HG02943 (cell line): ENCODE measurements at regions not wholly inside any gene's neighbourhood (a gene's known extent, or its start where the extent isn't known, plus 50 kb on each side); places are given as distances from the start of the nearest gene placed in this dataset.
A peak's percentile ranks its signal among the peaks of the same experiment; 100 is the strongest.

Source experiments
- ATAC-seq: cut with Tn5 transposase; IDR thresholded peaks from one replicate; pipeline ENCODE4 v1.9.1; 2021; ENCODE audit warnings: mild to moderate bottlenecking, low read depth, moderate library complexity; ENCODE audit not compliant: unreplicated experiment

DNA sequence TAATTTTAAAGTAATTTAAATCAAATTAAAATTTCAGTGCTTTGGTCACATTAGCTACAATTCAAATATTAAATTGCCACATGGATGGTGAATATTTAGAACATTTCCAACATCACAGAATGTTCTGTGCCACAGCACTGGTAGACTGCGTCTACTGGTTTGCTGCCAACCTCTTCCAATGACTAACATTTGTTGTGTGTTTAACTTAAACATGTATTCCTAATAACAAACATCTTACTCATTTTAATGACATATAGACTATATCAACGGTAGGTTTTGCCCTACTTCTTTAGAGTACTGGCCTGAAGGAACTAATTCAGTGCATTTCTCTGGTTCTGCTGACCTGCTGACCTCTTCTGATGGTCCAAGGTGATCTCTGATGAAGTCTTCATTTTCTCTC is 157.6 kb downstream of the DCK start:
- no peak for ATAC-seq

DNA sequence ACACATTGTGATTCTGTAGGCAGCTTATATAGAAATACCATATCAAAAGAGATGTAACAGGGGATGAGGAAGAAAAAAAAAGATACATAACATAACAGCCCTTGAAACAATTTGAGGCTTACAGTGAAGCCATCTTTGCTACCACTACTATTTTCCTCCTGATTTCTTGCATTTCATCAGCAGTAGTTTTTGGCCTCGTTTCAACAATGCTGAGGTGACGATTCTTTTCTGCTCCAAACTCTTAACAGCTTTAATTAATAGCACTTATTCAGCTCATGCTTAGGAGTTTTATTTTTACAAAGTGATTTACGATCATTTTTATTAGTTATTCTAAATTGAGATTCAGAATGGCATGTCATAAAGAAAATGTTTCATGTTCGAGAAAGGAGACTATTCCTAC is 163.2 kb downstream of the DCK start:
- no peak for ATAC-seq

DNA sequence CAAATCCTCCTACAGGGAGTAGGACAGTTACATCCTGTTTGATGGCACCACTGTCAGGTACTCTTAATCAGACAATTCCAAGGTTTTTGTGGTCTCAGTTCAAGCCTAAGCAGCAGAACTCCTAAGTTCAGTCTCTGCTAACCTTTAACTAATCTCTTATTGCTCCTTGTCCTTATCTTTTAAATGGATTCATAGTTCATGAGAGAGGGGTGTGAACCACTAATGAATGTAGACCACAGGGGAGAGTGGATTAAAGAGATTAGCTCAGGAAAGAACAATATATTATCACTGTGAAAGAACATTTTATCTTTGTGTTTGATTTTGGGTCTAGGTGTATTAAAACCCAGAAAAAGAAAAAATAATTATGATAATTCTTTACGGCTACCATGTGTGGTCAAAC is 168.9 kb downstream of the DCK start:
- ATAC-seq: no peak

DNA sequence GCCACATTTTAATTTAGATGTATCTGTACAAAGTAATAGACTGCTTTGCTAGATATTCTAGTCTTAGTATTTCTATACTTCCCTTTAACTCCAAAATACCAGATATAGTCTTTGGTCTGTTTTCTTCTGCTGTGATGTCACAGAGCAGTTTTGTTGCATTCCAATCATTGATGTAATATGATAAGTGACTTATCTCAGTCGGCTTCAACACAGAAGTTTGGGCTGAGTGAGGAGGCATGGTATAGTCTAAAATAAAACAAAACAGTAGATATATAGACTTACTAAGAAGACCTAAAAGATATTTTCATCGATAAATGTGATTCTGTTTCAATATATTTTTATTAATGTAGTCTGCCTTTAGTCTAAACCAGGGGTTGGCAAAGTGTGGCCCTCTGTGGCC is 169.9 kb downstream of the DCK start:
- ATAC-seq: no peak

DNA sequence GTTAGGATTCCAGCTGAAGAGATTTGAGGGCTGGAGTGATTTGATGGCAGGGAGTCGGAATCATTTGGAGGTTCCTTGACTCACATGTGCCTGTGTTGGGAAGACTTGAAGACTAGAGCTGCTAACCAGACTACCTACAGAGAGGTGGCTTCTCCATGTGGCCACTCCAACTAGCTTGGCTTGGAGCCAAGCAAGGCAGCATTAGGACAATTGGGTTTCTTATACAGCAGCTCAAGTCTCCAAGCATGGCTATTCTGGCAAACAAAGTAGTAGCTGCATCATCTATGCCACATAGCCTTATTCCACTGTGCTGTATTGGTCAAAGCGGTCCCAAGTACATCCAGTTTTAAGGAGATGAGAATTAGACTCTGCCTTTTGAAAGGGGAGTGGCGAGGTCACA is 171.7 kb upstream of the SLC4A4 start:
- no peak for ATAC-seq

DNA sequence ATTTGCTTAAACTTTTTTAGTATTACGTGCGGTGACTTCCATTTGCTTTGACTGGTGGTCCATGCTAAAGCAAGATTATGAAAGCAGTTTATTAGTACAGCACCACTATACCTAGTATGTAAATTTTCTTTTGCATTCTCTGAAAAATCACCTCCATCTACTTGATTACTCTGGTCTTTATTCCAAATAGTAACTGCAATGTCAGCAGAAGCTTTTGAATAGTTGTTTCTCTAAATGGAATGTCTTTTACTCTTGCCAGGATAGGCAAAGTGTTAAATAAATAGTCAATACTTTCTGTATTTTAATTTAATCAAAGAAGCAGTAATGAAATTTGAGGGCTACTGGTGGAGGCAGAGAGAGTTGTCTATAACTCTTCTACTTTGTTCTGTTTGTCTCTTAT is 167.2 kb upstream of the SLC4A4 start:
- no peak for ATAC-seq

DNA sequence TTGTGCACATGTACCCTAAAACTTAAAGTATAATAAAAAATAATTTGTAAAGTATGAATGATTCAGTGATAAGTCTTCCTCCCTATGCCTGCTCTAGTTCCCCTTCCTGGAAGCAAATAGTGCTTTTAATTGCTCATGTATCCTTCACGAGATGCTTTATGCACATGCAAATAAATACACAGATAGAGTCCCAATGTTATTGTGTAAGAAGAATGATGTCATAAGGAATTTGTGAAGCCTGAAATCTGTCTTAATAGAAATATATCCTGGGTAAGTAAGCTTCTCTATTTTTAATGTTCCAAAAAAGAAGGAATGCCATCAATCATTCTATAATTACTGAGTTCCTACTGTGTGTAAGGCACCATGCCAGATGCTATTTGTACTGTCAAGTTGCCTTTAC is 157.5 kb upstream of the SLC4A4 start:
- ATAC-seq: no peak

DNA sequence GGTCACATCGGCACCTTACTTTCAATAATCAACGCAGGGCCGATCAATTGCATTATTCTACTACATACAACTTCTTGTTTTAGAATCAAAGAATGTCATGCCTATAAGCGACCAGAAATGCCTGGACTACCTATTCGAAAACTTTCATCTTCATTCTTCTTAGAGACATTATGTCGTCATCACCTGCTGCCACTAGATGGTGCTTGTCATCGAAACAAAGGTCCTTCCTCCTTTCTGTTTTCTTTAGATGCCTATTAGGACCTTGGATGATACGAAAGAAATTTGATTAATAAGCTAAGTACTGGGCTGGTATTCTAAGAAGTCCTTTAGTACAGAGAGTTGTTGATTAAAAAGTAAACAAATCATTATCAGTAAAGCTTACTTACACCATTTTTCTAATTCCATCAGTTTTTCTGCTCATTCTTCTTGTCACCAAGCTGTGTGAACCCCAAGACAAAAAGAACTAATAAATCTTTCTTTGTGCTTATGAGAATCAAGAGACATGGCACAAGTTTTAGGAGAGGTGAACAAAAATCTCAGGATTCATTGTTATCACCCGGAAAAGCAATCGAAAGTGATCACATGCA is 154.5 kb upstream of the SLC4A4 start:
- peak; percentile 44 for ATAC-seq

DNA sequence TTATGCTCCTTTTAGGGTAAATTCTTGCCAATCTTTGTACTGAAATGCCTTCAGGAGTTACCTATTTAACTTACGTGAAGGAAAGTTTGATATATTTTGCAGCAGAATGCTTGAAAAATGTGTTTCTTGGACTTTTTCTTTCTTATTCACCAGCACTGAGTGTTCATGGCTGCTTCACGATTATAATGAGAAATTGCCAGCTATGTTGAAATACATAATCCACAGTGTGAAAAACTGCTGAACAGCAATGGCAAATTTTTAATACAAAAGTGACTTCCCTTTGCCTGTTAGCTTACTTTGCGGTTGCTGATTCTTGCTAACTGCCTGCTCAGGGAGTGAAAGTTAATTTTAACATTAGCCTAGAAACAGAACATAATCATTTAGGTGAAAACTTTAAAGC is 153.8 kb upstream of the SLC4A4 start:
- no peak for ATAC-seq

DNA sequence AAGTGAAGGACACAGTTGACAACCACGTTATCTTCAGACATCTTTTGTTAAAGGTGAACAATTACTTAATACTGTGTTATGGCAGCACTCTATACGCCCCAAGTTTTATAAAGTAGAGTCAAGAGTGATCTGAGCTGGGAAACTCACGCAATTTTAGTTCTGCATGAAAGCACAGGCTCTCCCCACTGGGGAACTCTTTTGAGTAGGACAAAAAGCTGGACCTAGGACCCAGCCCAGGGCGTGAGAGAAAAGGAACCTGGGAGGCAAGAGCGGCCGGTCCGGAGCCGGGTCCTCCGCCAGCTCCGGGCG is 152.6 kb upstream of the SLC4A4 start:
- ATAC-seq: no peak

DNA sequence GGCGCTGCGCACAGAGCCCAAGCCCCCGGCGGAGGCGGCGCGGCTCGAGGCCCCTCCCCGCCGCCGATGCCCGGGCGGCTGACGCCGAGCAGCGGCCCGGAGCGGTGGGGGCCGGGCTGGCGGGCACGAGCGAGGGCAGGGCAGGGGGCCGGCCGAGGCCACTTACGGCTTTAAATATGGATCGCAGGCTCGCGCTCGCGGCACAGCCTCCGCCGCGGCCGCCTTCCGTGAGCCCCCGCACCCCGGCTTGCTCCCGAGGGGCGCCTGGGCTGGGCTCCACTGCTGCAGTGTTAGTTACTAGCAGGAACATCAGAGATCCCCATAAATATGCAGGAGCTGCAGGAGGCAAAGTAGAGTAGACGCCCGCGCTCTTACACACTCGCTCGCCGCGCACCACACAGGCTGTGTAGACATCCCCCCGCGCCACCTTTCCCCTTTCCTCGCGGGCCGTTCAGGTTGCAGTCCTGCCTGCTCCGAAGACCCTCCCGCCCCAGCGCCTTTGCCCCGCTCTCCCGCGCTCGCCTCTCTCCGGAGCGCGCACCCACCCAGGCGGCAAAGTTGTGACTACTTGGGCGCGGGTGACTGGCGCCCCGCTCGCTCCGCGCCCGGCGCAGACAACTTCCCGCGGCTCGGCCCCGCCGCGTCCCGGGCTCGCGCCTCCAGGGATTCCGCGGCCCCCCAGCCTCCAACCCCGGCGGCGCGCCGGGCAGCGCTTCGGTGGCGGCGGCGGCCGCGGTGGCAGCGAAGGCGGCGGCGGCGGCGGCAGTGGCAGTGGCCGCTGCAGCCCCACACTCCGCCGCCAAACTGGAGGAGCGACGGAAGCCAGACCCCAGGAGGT is 152.0 kb upstream of the SLC4A4 start:
- ATAC-seq: peak; percentile 37

DNA sequence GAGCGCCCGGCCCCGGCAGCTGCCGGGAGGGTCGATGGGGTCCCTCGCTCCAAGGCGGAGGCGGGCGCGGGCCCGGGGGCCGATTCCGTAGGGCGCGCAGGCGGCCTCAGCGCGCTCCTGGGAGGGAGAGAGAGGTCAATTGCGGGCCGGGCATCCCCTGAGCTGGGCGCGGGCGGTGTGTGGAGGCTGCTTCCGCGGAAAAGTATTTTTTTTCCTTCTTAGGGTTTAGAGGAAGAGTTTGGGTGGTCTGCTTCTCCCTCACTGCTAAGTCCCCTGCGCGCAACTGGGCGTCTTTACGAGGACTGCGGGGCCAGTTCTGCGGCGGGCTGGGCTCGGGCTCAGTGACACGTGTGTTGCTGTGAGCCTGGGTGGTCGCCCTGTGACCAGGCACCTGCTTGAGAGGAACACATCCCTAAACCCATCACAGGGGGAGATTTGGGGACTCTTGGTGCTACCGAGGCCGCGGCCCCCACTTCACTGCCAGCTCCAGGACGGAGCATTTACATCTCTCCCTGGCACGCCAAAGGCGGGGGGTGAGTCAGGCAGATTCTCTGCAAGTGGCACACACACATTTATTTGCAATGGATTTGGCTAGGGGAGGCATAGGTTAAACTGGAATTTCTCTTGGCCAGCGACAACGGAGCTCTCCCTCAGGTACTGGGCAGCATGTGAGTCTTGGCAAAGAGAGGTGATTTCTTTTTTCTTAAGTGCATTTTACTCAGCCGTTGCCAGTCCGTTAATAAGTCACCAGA is 151.2 kb upstream of the SLC4A4 start:
- ATAC-seq: peak; percentile 39

DNA sequence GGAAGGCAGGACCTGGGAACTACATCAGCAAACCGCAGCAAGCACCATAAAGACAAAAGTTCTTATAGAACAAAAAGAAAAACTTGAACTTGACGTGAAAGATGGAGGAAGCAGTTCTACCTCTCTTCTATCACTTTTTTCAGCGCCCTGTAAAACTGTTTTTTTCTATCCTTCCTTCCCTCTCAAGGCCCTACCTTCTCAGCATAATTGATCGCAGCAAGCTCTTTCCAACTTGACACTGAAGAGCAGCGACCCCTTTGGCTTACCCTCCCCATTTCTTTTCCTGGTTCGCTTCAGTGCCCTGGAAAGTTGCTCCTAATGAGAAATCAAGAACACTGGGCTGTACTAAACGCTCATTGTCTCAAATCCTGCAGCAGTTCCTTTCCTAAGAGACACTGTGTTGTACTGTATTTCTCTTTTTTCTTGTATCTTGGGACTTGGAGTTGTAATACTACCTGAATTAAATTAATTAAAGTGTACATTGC is 150.6 kb upstream of the SLC4A4 start:
- ATAC-seq: no peak

DNA sequence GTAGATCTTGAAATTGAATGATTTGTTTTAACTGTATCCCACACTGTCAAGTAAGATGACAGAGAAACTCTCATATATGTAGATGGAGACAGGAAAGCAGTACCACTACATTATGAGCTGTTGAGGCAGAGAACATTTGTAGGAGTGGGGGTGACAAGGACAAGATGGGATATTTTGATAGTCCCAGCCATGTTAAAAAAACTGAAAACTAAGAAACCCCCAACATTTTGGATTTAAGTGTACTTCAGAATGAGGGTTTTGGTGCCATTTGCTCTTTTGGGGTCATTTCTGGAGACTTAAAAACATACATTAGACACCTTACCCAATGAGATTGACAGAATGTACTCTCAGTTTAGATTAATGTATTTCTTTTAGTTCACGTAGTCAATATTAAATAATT is 149.9 kb upstream of the SLC4A4 start:
- no peak for ATAC-seq

DNA sequence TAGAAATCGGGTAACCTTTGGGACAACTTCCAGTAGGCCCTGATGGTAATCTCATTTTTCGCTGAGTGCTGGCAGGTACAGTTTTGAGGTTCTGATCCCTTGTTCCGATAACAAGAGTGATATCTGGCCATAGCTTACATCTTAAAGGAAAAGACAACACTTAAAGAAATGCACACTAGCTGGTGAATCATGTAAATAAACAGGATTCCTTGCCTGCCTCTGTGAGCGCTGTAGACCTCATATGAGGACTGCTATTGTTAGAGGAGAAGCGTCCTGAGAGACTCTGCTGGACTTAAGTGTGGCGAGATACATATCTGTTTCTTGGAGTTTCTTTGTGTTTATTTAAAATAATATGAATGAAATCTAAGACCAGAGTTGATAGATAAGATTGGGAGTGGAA is 149.3 kb upstream of the SLC4A4 start:
- ATAC-seq: no peak

DNA sequence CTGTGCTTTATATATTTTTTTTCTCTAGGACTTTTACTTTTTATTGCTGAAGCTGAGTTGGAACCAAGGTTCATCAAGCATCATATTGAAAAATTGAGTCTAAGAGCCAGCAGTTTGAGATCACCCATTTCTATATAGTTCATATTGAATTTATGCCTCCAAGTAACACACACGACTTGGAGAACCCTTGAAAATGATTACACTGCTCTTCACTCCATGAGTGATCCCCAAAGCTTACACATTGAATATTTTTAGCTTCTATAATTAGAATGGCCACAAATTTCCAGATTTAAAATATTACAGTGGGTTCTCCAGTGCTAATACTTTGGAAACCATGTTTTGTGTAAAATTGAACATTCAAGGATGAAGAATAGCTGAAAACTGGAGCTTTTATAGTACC is 144.4 kb upstream of the SLC4A4 start:
- no peak for ATAC-seq

DNA sequence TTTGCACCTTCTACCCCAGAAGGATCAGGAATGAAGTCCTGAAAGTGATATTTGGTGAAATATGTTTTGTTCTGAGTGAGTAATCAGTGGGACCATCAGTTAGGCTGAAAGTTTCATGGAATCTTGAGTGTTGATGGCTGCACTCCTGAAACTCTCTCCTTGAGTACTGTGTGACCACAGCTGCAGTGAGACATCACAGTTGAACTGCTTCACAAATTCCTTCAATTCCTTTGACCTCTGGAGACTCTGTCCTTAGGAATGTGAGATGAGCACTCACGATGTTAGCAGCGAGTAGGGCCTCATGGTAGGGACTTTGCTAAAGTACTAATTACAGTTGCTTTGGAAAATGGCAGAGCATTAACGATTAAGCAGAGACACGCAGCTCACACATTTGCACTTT is 142.9 kb upstream of the SLC4A4 start:
- no peak for ATAC-seq

DNA sequence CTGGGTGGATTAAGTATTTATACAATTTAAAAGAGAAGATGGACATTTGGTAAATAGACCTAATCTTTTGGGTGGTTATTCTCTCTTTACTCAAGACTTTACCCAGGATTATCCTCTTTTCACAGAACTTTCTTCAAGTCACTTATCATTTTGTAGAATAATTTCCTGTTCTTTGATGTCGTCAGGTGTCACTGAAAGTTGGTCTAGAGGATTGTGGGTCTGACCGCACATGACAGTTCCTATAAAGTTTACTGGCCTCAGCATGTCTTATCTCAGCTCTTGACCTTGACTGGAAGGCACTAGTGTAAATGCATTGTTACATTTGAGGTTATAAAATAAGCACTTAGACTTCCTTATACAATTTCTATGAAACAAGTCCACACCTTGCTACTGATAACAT is 139.9 kb upstream of the SLC4A4 start:
- no peak for ATAC-seq

DNA sequence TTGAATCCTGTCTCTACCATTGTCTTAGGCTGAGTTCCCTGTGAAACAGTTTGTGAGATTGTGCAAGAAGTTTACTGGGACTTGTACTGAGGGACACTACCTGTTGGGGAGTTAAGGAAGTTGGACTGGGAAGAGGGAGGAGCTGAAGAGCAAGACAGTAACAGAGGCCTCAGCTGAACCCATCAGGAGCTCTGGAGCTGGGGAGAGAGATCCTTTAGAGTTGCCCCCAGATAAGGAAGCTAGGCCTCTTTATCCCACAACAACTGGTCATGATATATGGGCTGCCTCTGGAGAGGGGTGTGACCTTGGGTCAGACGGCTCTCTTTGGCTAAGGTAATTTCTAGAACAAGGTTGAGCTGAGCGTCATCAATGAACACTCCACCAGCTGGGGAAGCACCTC is 137.8 kb upstream of the SLC4A4 start:
- no peak for ATAC-seq

DNA sequence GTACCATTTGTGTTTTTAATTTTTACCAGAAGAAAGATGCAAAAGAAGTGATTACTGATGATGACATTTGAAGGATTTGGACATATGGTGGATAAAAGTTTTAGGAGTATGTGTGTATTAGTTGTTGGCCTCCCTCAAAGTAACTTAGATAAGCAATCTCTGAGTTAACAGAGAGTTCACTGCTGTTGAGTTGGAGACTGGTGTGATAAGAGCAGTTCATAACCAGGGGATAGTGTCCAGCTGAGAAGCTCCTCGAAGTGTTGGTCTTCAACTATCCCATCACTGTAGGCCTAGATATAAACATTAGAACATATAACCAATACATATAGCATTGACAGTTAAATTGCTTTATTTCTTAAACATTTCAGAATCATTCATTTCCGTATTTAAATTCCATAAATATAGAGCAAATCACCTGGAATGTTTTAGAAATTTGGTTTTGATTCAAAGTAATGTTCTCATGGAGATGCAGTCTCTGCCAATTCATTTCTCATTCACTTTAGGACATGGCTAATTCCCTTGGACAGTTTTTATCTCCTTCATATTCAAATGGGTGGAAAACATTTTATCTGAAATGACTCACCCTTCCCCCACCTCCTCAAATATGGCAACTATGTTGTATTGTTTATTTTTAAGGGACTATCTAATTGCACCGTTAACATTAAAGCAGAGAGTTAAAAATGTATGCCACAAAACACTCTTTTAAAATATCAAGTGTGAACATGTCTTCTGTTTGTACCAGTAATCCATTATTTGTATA is 136.8 kb upstream of the SLC4A4 start:
- no peak for ATAC-seq

DNA sequence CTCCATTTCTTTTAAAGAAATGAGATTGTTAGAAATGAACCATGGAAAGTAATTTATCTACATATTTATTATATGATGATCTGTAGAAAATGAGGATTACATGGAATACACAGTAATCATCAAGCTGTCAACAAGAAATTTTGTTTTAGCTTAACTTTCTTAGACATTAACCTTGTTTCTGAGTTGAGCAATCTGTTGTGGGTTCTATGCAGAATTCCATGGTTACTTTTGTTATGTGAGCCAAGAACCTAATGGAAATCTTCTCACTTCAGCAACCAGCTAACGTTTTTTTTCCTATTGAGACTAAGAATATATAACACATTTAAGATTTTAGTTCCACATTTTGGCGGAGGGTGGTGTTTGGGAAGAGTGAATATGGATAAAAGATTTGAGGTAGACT is 136.1 kb upstream of the SLC4A4 start:
- ATAC-seq: no peak
